Stomach (tissue), 8 donors: ENCODE measurements at regions not wholly inside any gene's neighbourhood (a gene's known extent, or its start where the extent isn't known, plus 50 kb on each side); places are given as distances from the start of the nearest gene placed in this dataset.

ENCODE experiments used
- DNase-seq, 2 donors: peaks; one replicate each; pipeline versions ENCODE4 v3.0.0 to v3.0.0-alpha.2; 2013 to 2019
- H3K27ac ChIP-seq, 5 donors: fragments of 200-600 bp in 4 of 5; sonication (generic) in 4 of 5; one replicate each; pipeline ENCODE4 v1.5.1; 2013 to 2019; ENCODE audit warnings: mild to moderate bottlenecking in 1 of 5, moderate library complexity in 1 of 5
- H3K27me3 ChIP-seq, 3 donors: fragments of 200-600 bp; sonication (generic); one replicate each; pipeline ENCODE4 v1.5.1; 2017 to 2019; ENCODE audit warnings: mixed run types in 1 of 3
- H3K36me3 ChIP-seq, 4 donors: fragments of 200-600 bp; sonication (generic); 1 replicate in 3 of 4; 2 replicates in 1 of 4; pipeline ENCODE4 v1.5.1; 2016 to 2019
- H3K4me1 ChIP-seq, 4 donors: fragments of 200-600 bp; sonication (generic); one replicate each; pipeline ENCODE4 v1.5.1; 2016 to 2019
- H3K4me3 ChIP-seq, 4 donors: fragments of 200-600 bp; sonication (generic) in 3 of 4; one replicate each; pipeline ENCODE4 v1.5.1; 2016 to 2019; ENCODE audit warnings: mild to moderate bottlenecking in 1 of 4
- H3K9me3 ChIP-seq, 4 donors: fragments of 200-600 bp; sonication (generic); one replicate each; pipeline ENCODE4 v1.5.1; 2016 to 2019
- EP300 ChIP-seq: sonication (generic); formaldehyde crosslinking; IDR thresholded peaks from one replicate; pipeline ENCODE4 v1.6.1; 2017; ENCODE audit warnings: antibody characterized with exemption
- POLR2A ChIP-seq, 4 donors: fragments of 450-650 bp; IDR thresholded peaks; one replicate each; pipeline ENCODE4 v1.6.1; 2016; ENCODE audit warnings: antibody characterized with exemption in 4 of 4, control low read depth in 2 of 4, mild to moderate bottlenecking in 1 of 4, moderate library complexity in 1 of 4
- POLR2AphosphoS5 ChIP-seq, 3 donors: sonication (generic); formaldehyde crosslinking; IDR thresholded peaks; one replicate each; pipeline ENCODE4 v1.6.1; 2016; ENCODE audit warnings: antibody characterized with exemption in 3 of 3
- WGBS, 5 donors: extraction: QIAGEN DNeasy Blood & Tissue Kit in 3 of 5; methylation state at CpG; one replicate each; pipeline versions ENCODE4 v1.1.5 to v1.1.7; 2013 to 2018; 5-methylcytosine and 5-hydroxymethylcytosine counted together
- intact Hi-C: fragments of 100-400 bp; cut with DNase I; formaldehyde crosslinking; loops from one replicate; pipeline ENCODE4 v1.15.1; 2023; ENCODE audit warnings: low total_unique reads
- TF ChIP-seq, protein P1 (sequence below), 7 experiments: fragments of 450-650 bp in 4 of 7; fragments of 200-600 bp in 3 of 7; sonication (generic) in 3 of 7; IDR thresholded peaks; one replicate each; pipeline ENCODE4 v1.5.1; 2016 to 2019; ENCODE audit warnings: antibody characterized with exemption in 7 of 7, control low read depth in 2 of 7, mild to moderate bottlenecking in 1 of 7
- donor health status: healthy with polysubstance abuse.
- donor health status: Bipolar disorder and iron deficiency.
- donor health status: healthy.

DNA sequence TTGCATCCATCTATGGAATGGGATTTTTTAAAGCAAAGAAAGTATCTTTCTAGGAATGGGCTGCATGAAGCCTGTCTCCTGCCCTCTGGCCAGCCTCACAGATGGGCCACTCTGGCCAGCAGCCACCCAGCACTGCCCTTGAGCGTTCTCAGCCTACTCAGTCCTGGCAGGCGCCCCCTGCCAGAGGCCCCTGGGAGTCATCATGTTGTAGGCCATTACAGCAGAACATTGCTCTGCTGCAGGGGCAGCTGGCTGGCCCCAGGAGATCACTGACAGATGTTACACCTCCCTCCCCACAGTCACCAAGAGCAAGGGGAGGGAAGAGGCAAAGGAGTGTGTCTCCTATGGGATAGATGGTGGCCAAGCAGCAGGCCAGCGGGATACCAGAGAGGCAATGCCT lies 363.7 kb downstream of the NXPE2 start:
- intact Hi-C loops = no loop called here
- no peak for DNase-seq
- TF ChIP-seq POLR2AphosphoS5 (IDR thresholded peaks at IDR 0.05) = no peak
- TF ChIP-seq EP300 = no peak
- TF ChIP-seq, protein P1, sequence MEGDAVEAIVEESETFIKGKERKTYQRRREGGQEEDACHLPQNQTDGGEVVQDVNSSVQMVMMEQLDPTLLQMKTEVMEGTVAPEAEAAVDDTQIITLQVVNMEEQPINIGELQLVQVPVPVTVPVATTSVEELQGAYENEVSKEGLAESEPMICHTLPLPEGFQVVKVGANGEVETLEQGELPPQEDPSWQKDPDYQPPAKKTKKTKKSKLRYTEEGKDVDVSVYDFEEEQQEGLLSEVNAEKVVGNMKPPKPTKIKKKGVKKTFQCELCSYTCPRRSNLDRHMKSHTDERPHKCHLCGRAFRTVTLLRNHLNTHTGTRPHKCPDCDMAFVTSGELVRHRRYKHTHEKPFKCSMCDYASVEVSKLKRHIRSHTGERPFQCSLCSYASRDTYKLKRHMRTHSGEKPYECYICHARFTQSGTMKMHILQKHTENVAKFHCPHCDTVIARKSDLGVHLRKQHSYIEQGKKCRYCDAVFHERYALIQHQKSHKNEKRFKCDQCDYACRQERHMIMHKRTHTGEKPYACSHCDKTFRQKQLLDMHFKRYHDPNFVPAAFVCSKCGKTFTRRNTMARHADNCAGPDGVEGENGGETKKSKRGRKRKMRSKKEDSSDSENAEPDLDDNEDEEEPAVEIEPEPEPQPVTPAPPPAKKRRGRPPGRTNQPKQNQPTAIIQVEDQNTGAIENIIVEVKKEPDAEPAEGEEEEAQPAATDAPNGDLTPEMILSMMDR (IDR thresholded peaks at IDR 0.05) = no peak
- TF ChIP-seq POLR2A (IDR thresholded peaks at IDR 0.05) = no peak
- H3K27me3 ChIP-seq = no peaks in the 10 kb centered on the region
- H3K36me3 ChIP-seq = no peaks in the 10 kb centered on the region
- no peak overlapping the region for H3K4me3 ChIP-seq
- H3K27ac ChIP-seq = no peak overlapping the region
- no peaks in the 10 kb centered on the region for H3K9me3 ChIP-seq
- H3K4me1 ChIP-seq = no peaks in the 10 kb centered on the region
- WGBS, 5 donors = 73 to 84% (median 74%) methylated on average over 3 of the region's 3 CpGs

DNA sequence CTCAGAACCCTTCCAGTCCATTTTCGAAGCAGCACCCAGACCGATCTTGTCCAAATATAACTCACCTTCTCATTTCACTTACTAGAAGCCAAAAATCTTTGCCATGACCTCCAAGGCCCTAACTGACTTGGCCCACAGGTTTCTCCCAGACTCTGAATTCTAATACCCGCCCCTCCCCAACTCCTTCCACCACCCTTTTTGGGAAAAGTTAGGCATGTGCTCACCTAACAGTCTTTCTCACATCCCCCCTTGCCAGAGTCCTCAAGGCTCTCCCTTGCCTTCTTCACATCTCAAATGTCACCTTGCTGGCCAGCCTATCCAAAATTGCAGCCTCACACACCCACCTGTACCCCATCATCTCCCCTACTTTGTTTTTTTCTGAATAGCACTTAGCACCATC lies 369.3 kb downstream of the NXPE2 start:
- TF ChIP-seq EP300 (no peak), POLR2AphosphoS5 (IDR thresholded peaks at IDR 0.05) (no peak), POLR2A (IDR thresholded peaks at IDR 0.05) (no peak)
- TF ChIP-seq, protein P1 (IDR thresholded peaks at IDR 0.05) = no peak
- no peak overlapping the region for H3K27ac ChIP-seq
- WGBS, 5 donors = 90 to 97% (median 95%) methylated on average over 3 of the region's 3 CpGs
- no peak overlapping the region for H3K4me3 ChIP-seq
- peaks cover 0 to 14% (median 0%) of the 10 kb centered on the region in 3 donors for H3K27me3 ChIP-seq
- H3K9me3 ChIP-seq = no peaks in the 10 kb centered on the region
- intact Hi-C loops = no loop called here
- H3K36me3 ChIP-seq = no peaks in the 10 kb centered on the region
- H3K4me1 ChIP-seq = no peaks in the 10 kb centered on the region
- no peak for DNase-seq

DNA sequence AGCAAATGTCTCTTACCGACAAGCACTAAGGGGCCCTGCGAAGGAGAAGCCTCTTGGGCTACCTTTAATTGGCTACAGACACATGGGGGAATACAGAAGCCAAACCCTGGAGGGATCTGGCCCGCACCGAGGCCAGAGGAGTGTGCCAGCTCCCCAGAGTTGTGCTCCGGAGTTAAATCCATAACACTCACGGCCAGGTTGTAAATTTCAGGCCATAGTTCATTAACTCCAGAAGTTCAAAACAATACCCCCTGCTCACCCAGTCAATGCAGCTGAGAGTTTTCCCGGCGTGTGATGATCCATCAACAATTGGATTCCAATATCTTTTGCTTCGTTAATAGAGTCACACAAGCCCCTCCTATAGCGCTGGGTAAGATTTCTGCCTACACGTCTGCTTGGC lies 371.5 kb downstream of the NXPE2 start:
- TF ChIP-seq, protein P1 (IDR thresholded peaks at IDR 0.05) = no peak
- TF ChIP-seq POLR2AphosphoS5 (IDR thresholded peaks at IDR 0.05) = no peak
- TF ChIP-seq POLR2A (IDR thresholded peaks at IDR 0.05) = no peak
- TF ChIP-seq EP300 = no peak
- no peak for DNase-seq
- Histone ChIP-seq H3K36me3 (no peaks in the 10 kb centered on the region), H3K27ac (no peak overlapping the region), H3K4me3 (no peak overlapping the region), H3K4me1 (no peaks in the 10 kb centered on the region), H3K9me3 (no peaks in the 10 kb centered on the region), H3K27me3 (peaks cover 0 to 14% (median 0%) of the 10 kb centered on the region in 3 donors)
- intact Hi-C loops = no loop called here
- WGBS, 5 donors = 87 to 91% (median 91%) methylated on average over 11 of the region's 11 CpGs

DNA sequence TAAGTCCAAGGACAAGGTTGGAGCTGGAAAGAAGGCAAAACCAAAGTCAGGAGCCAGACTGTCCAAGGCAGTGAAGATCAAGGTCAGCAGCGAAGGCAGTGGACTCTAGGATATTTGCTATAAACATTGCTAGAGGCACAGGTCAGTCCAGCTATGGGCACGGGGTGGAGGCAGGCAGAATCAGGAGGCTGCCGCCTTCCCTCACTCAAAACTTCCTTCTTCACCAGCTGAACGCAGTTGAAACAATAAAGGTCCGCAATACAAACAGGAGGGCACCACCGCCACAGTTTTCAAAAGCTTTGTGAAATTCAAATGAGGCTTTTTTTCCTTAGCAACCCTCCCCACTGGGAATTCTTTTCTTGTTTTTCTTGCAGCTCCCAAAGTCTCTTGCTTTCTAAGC lies 372.4 kb downstream of the NXPE2 start:
- Histone ChIP-seq H3K9me3 (peaks cover 0 to 4% (median 2%) of the 10 kb centered on the region in 4 donors), H3K36me3 (no peaks in the 10 kb centered on the region), H3K27ac (no peak overlapping the region), H3K4me3 (no peak overlapping the region), H3K4me1 (no peaks in the 10 kb centered on the region), H3K27me3 (peaks cover 0 to 14% (median 0%) of the 10 kb centered on the region in 3 donors)
- no peak for DNase-seq
- 45 to 55% (median 51%) methylated on average over 6 of the region's 6 CpGs for WGBS, 5 donors
- intact Hi-C loops = no loop called here
- TF ChIP-seq, protein P1 (IDR thresholded peaks at IDR 0.05) = no peak
- no peak for TF ChIP-seq POLR2AphosphoS5 (IDR thresholded peaks at IDR 0.05)
- no peak for TF ChIP-seq POLR2A (IDR thresholded peaks at IDR 0.05)
- no peak for TF ChIP-seq EP300
